OCI-LY7 (cell line): ENCODE measurements at regions not wholly inside any gene's neighbourhood (a gene's known extent, or its start where the extent isn't known, plus 50 kb on each side); places are given as distances from the start of the nearest gene placed in this dataset.
"Not testable (repeated sequence)": the region's sequence is repeated elsewhere in the genome, so short reads cannot be mapped to it uniquely, and the experiment has no call there.

ENCODE experiments used
- BruUV-seq: library from RNA; stranded (reverse); fragments of 400-500 nt; replicated peaks from 2 replicates; lab custom pipeline; 2021; lab: Mats Ljungman, UMichigan
- CTCF ChIA-PET: fragments of 300-600 bp; sonication (Branson Sonifier 250); formaldehyde crosslinking; loops from one replicate; lab custom pipeline; 2022; ENCODE audit warnings: antibody characterized with exemption; ENCODE audit not compliant: unreplicated experiment; lab: Charles Lee
- POLR2A ChIA-PET: fragments of 300-600 bp; sonication (Branson Sonifier 250); formaldehyde crosslinking; loops from one replicate; lab custom pipeline; 2022; ENCODE audit warnings: antibody characterized with exemption; lab: Charles Lee
- DNase-seq: peaks from one replicate; pipeline ENCODE4 v3.0.0-alpha.2; 2015; ENCODE audit warnings: low spot score
- H2AFZ ChIP-seq: fragments of 200-600 bp; sonication (generic), shearing (Covaris generic); 2 replicates; pipeline ENCODE4 v1.6.1; 2014; ENCODE audit warnings: mild to moderate bottlenecking, antibody characterized with exemption, low read length, moderate library complexity
- H3K27ac ChIP-seq: fragments of 200-600 bp; sonication (generic); 2 replicates; pipeline ENCODE4 v1.5.1; 2014; ENCODE audit warnings: mixed run types, low read depth, mild to moderate bottlenecking, moderate library complexity, low read length, inconsistent platforms; ENCODE audit not compliant: poor library complexity, severe bottlenecking
- H3K36me3 ChIP-seq: fragments of 200-600 bp; sonication (generic); 2 replicates; pipeline ENCODE4 v1.6.1; 2014; ENCODE audit warnings: mild to moderate bottlenecking, antibody characterized with exemption, low read length, moderate library complexity, mixed read lengths; ENCODE audit not compliant: insufficient read depth
- H3K4me1 ChIP-seq: fragments of 200-600 bp; sonication (generic); 2 replicates; pipeline ENCODE4 v1.5.1; 2014; ENCODE audit warnings: mild to moderate bottlenecking, low read length; ENCODE audit not compliant: insufficient read depth, poor library complexity, severe bottlenecking
- H3K4me2 ChIP-seq: fragments of 200-600 bp; sonication (generic); 2 replicates; pipeline ENCODE4 v1.6.1; 2014; ENCODE audit warnings: mild to moderate bottlenecking, low read length
- H3K4me3 ChIP-seq: fragments of 200-600 bp; sonication (generic); 2 replicates; pipeline ENCODE4 v1.5.1; 2014; ENCODE audit warnings: mild to moderate bottlenecking, low read depth, low read length; ENCODE audit not compliant: poor library complexity, severe bottlenecking
- H3K79me2 ChIP-seq: fragments of 200-600 bp; sonication (generic); 2 replicates; pipeline ENCODE4 v1.6.1; 2016; ENCODE audit warnings: low read depth, mild to moderate bottlenecking, low read length, moderate library complexity, mixed read lengths; ENCODE audit not compliant: insufficient read depth
- H3K9me2 ChIP-seq: fragments of 200-600 bp; sonication (generic); 2 replicates; pipeline ENCODE4 v1.6.1; 2016; ENCODE audit warnings: mild to moderate bottlenecking, low read length, mixed read lengths; ENCODE audit not compliant: insufficient read depth
- H3K9me3 ChIP-seq: fragments of 200-600 bp; sonication (generic); 2 replicates; pipeline ENCODE4 v1.6.1; 2014; ENCODE audit warnings: mild to moderate bottlenecking, mixed run types, low read length, mixed read lengths
- H4K20me1 ChIP-seq: fragments of 200-600 bp; sonication (generic); 2 replicates; pipeline ENCODE4 v1.6.1; 2014; ENCODE audit warnings: mild to moderate bottlenecking, antibody characterized with exemption, low read length, moderate library complexity, mixed read lengths; ENCODE audit not compliant: insufficient read depth
- CTCF ChIP-seq: fragments of 200-600 bp; sonication (generic); conservative IDR thresholded peaks from 2 replicates; pipeline ENCODE4 v1.5.1; 2014; ENCODE audit warnings: mild to moderate bottlenecking, antibody characterized with exemption, low read length, moderate library complexity, mixed read lengths
- EZH2phosphoT487 ChIP-seq: fragments of 200-600 bp; sonication (generic); IDR thresholded peaks from 2 replicates; pipeline ENCODE4 v1.6.1; 2018; ENCODE audit warnings: low read depth, borderline replicate concordance, mild to moderate bottlenecking, mixed run types, antibody characterized with exemption, low read length, moderate library complexity, mixed read lengths
- intact Hi-C: fragments of 100-400 bp; cut with micrococcal nuclease; formaldehyde crosslinking; loops from one replicate; pipeline ENCODE4 v1.10.0; 2022; ENCODE audit not compliant: unreplicated experiment

GRCh38 chr12:90801776-90802175 lies 153.2 kb downstream of the CCER1 start:
- no peak overlapping the region for H3K4me2 ChIP-seq
- no peak overlapping the region for H3K4me3 ChIP-seq
- no peaks in the 10 kb centered on the region for H3K36me3 ChIP-seq
- no peak for DNase-seq
- CTCF ChIA-PET: no interaction called here
- no peaks in the 10 kb centered on the region for H3K79me2 ChIP-seq
- no peaks in the 10 kb centered on the region for H3K9me3 ChIP-seq
- no peaks in the 10 kb centered on the region for H3K4me1 ChIP-seq
- intact Hi-C loops: no loop called here
- no peaks in the 10 kb centered on the region for H3K9me2 ChIP-seq
- POLR2A ChIA-PET: interaction anchor here (0.7 kb wide), 1 partner anchor 40 kb away, joined by 3 read pairs; no protein-coding TSS in a partner anchor
- H2AFZ ChIP-seq: no peak overlapping the region
- no peak for TF ChIP-seq CTCF
- TF ChIP-seq EZH2phosphoT487: no peak
- BruUV-seq: no TSS peak
- H4K20me1 ChIP-seq: no peaks in the 10 kb centered on the region
- H3K27ac ChIP-seq: no peak overlapping the region

- TF ChIP-seq CTCF: no peak
- TF ChIP-seq EZH2phosphoT487: no peak
- POLR2A ChIA-PET: interaction anchor here (0.5 to 1.5 kb wide), 2 partner anchors 24 to 32 kb away, joined by 3 to 4 read pairs; no protein-coding TSS in a partner anchor
- no TSS peak for BruUV-seq
- H3K4me2 ChIP-seq: no peak overlapping the region
- no peaks in the 10 kb centered on the region for H4K20me1 ChIP-seq
- H3K36me3 ChIP-seq: no peaks in the 10 kb centered on the region
- H3K9me3 ChIP-seq: no peaks in the 10 kb centered on the region
- H3K4me3 ChIP-seq: no peak overlapping the region
- no peaks in the 10 kb centered on the region for H3K4me1 ChIP-seq
- no peak overlapping the region for H3K27ac ChIP-seq
- no peaks in the 10 kb centered on the region for H3K79me2 ChIP-seq
- no peak for DNase-seq
- intact Hi-C loops: no loop called here
- CTCF ChIA-PET: no interaction called here
- H2AFZ ChIP-seq: no peak overlapping the region
- no peaks in the 10 kb centered on the region for H3K9me2 ChIP-seq
Observed at GRCh38 chr12:90794212-90794611, 160.8 kb downstream of the CCER1 start.

GRCh38 chr12:90792718-90793117 lies 162.3 kb downstream of the CCER1 start:
- H3K36me3 ChIP-seq, H3K9me2 ChIP-seq, H3K79me2 ChIP-seq, intact Hi-C loops, H2AFZ ChIP-seq, H3K9me3 ChIP-seq, H3K4me2 ChIP-seq, H3K27ac ChIP-seq, H4K20me1 ChIP-seq, BruUV-seq, DNase-seq, H3K4me1 ChIP-seq, H3K4me3 ChIP-seq, CTCF ChIA-PET: not testable (repeated sequence)
- POLR2A ChIA-PET: interaction anchor here (1.5 kb wide), 1 partner anchor 23 kb away, joined by 4 read pairs; no protein-coding TSS in a partner anchor
